Right lobe of liver (tissue), 4 donors: ENCODE measurements at regions not wholly inside any gene's neighbourhood (a gene's known extent, or its start where the extent isn't known, plus 50 kb on each side); places are given as distances from the start of the nearest gene placed in this dataset.

Experiments used
- CTCF ChIP-seq, 4 donors: fragments of 200-600 bp in 3 of 4; fragments of 450-650 bp in 1 of 4; IDR thresholded peaks; one replicate each; pipeline versions ENCODE4 v1.5.1 to v1.8.0; 2016 to 2022; ENCODE audit warnings: antibody characterized with exemption in 4 of 4, mild to moderate bottlenecking in 2 of 4
- POLR2A ChIP-seq: fragments of 450-650 bp; IDR thresholded peaks from one replicate; pipeline ENCODE4 v1.6.1; 2017; ENCODE audit warnings: antibody characterized with exemption, mild to moderate bottlenecking
- donor health status: DM: no; HTN: no; CAD: no.
- donor health status: DM: no; HTN: no; CAD: no.
- donor health status: DM: no; HTN: yes; CAD: no.

GRCh38 chr20:51138576-51138975, 115.7 kb upstream of the KCNG1 start:
- no peak for TF ChIP-seq POLR2A
- TF ChIP-seq CTCF (IDR thresholded peaks at IDR 0.05), result no peak
